ENCODE measurements at regions not wholly inside any gene's neighbourhood (a gene's known extent, or its start where the extent isn't known, plus 50 kb on each side); places are given as distances from the start of the nearest gene placed in this dataset.

DNA sequence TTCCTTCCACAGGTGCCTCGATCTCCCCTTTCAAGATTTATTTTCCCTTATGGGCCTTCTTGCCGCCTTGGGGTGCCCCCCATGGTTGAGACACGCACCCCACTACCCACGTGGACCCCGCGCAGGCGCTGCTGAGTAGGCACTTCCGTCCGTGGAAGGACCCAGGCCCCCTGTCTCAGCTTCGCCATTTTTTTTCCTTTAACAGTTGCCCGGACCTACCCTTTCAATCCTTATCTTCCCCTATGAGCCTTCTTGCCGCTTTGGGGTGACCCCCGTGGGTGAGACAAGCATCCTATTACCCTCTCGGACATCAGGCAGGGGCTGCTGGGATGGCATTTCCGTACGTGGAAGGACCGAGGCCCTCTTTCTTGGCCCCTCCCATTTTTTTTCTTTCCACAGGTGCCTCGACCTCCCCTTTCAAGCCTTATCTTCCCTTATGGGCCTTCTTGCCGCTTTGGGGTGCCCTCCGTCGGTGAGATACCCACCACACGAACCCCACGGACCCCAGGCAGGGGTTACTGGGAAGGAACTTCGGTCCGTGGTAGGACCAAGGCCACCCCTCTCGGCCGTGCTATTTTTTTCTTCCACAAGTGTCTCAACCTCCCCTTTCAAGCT is 268.2 kb downstream of the ALG10 start:
- H3K36me3 ChIP-seq (ENCODE audit: insufficient read depth, low read length) = no peaks in the 10 kb centered on the region
- H3K4me1 ChIP-seq (ENCODE audit: insufficient read depth, low read length) = no peaks in the 10 kb centered on the region
- no peaks in the 10 kb centered on the region for H3K9me3 ChIP-seq (ENCODE audit: low read depth, low read length)
- no peak overlapping the region for H3K4me3 ChIP-seq (ENCODE audit: insufficient read depth, low read length)
- no peak overlapping the region for H3K4me2 ChIP-seq (ENCODE audit: insufficient read depth, low read length)
- no peak overlapping the region for H3K27ac ChIP-seq (ENCODE audit: low read depth, low read length)
- H4K20me1 ChIP-seq (ENCODE audit: insufficient read depth, low read length) = no peaks in the 10 kb centered on the region
- TF ChIP-seq, protein P1, sequence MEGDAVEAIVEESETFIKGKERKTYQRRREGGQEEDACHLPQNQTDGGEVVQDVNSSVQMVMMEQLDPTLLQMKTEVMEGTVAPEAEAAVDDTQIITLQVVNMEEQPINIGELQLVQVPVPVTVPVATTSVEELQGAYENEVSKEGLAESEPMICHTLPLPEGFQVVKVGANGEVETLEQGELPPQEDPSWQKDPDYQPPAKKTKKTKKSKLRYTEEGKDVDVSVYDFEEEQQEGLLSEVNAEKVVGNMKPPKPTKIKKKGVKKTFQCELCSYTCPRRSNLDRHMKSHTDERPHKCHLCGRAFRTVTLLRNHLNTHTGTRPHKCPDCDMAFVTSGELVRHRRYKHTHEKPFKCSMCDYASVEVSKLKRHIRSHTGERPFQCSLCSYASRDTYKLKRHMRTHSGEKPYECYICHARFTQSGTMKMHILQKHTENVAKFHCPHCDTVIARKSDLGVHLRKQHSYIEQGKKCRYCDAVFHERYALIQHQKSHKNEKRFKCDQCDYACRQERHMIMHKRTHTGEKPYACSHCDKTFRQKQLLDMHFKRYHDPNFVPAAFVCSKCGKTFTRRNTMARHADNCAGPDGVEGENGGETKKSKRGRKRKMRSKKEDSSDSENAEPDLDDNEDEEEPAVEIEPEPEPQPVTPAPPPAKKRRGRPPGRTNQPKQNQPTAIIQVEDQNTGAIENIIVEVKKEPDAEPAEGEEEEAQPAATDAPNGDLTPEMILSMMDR (IDR thresholded peaks at IDR 0.05; ENCODE audit: extremely low read depth, low read depth, low read length) = no peak
- H3K27me3 ChIP-seq (ENCODE audit: insufficient read depth, low read length) = no peaks in the 10 kb centered on the region
- H3K79me2 ChIP-seq (ENCODE audit: insufficient read depth, low read length) = no peaks in the 10 kb centered on the region
- no peak for DNase-seq (ENCODE audit: insufficient read length, low spot score, missing footprints)
- no peak overlapping the region for H2AFZ ChIP-seq (ENCODE audit: low read length)

DNA sequence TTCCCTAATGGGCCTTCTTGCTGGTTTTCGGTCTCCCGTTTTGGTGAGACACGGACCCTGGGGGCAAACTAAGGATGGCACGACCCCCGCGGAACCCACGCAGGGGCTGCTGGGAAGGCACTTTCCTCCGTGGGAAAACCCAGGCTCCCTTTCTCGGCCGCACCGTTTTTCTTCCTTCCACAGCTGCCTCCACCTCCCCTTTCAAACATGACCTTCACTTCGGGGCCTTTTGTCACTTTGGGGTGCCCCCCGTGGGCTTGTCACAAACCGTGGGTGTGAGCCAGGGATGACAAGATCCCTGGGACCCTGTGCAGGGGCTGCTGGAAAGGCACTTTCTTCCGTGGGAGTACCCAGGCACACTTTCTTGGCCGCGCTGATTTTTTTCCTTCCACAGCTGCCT is 268.7 kb downstream of the ALG10 start:
- no peak for DNase-seq (ENCODE audit: insufficient read length, low spot score, missing footprints)
- H3K36me3 ChIP-seq (ENCODE audit: insufficient read depth, low read length) = no peaks in the 10 kb centered on the region
- no peaks in the 10 kb centered on the region for H3K79me2 ChIP-seq (ENCODE audit: insufficient read depth, low read length)
- no peaks in the 10 kb centered on the region for H3K4me1 ChIP-seq (ENCODE audit: insufficient read depth, low read length)
- no peaks in the 10 kb centered on the region for H3K27me3 ChIP-seq (ENCODE audit: insufficient read depth, low read length)
- no peak overlapping the region for H3K4me3 ChIP-seq (ENCODE audit: insufficient read depth, low read length)
- no peak overlapping the region for H3K27ac ChIP-seq (ENCODE audit: low read depth, low read length)
- H2AFZ ChIP-seq (ENCODE audit: low read length) = no peak overlapping the region
- H3K9me3 ChIP-seq (ENCODE audit: low read depth, low read length) = no peaks in the 10 kb centered on the region
- TF ChIP-seq, protein P1 (IDR thresholded peaks at IDR 0.05; ENCODE audit: extremely low read depth, low read depth, low read length) = no peak
- no peaks in the 10 kb centered on the region for H4K20me1 ChIP-seq (ENCODE audit: insufficient read depth, low read length)
- no peak overlapping the region for H3K4me2 ChIP-seq (ENCODE audit: insufficient read depth, low read length)

DNA sequence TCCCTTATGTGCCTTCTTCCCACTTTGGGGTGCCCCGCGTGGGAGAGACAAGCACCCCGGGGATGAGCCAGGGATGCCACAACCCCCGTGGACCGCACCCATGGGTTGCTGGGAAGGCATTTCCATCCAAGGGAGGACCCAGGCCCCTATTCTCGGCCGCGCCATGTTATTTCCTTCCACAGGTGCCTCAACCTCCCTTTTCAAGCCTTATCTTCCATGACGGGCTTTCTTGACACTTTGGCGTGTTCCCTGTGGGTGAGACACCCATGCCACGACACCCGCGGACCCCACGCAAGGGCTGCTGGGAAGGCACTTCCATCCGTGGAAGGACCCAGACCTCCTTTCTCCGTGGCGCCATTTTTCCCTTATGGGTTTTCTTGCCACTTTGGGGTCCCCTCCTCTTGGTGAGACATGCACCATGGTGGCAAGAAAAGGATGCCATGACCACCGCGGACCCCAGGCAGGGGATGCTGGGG is 269.2 kb downstream of the ALG10 start:
- Histone ChIP-seq H3K4me3 (ENCODE audit: insufficient read depth, low read length) (no peak overlapping the region), H4K20me1 (ENCODE audit: insufficient read depth, low read length) (no peaks in the 10 kb centered on the region), H3K79me2 (ENCODE audit: insufficient read depth, low read length) (no peaks in the 10 kb centered on the region), H3K4me2 (ENCODE audit: insufficient read depth, low read length) (no peak overlapping the region), H3K36me3 (ENCODE audit: insufficient read depth, low read length) (no peaks in the 10 kb centered on the region), H3K9me3 (ENCODE audit: low read depth, low read length) (no peaks in the 10 kb centered on the region), H3K27ac (ENCODE audit: low read depth, low read length) (no peak overlapping the region), H3K27me3 (ENCODE audit: insufficient read depth, low read length) (no peaks in the 10 kb centered on the region), H3K4me1 (ENCODE audit: insufficient read depth, low read length) (no peaks in the 10 kb centered on the region), H2AFZ (ENCODE audit: low read length) (no peak overlapping the region)
- TF ChIP-seq, protein P1 (IDR thresholded peaks at IDR 0.05; ENCODE audit: extremely low read depth, low read depth, low read length) = no peak
- DNase-seq (ENCODE audit: insufficient read length, low spot score, missing footprints) = no peak

DNA sequence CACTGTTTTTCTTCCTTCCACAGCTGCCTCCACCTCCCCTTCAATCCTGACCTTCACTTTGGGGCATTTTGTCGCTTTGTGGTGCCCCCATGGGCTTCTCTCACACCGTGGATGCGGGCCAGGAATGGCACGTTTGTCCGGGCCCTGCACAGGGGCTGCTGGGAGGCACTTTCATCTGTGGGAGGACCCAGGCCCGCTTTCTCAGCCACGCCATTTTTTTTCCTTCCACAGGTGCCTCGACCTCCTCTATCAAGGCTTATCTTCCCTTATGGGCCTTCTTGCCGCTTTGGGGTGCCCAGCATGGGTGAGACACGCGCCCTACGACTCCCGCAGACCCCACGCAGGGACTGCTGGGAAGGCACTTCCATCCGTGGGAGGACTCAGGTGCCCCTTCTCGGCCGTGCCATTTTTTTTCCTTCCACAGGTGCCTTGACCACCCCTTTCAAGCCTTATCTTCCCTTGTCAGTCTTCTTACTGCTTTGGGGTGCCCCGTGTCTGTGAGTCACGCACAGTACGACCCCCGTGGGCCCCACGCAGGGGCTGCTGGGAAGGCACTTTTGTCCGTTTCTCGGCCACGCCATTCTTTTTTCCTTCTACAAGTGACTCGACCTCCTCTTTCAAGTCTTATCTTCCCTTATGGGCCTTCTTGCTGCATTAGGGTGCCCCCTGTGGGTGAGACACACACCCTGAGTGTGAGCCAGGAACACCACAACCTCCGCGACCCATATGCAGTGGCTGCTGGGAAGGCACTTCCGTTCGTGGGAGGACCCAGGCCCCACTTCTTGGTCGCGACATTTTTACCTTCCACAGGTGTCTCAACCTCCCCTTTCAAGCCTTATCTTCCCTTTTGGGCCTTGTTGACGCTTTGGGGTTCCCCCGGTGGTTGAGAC is 270.7 kb downstream of the ALG10 start:
- no peak overlapping the region for H2AFZ ChIP-seq (ENCODE audit: low read length)
- no peak overlapping the region for H3K4me2 ChIP-seq (ENCODE audit: insufficient read depth, low read length)
- H3K27ac ChIP-seq (ENCODE audit: low read depth, low read length) = no peak overlapping the region
- H3K9me3 ChIP-seq (ENCODE audit: low read depth, low read length) = no peaks in the 10 kb centered on the region
- H3K79me2 ChIP-seq (ENCODE audit: insufficient read depth, low read length) = no peaks in the 10 kb centered on the region
- H3K36me3 ChIP-seq (ENCODE audit: insufficient read depth, low read length) = no peaks in the 10 kb centered on the region
- no peaks in the 10 kb centered on the region for H4K20me1 ChIP-seq (ENCODE audit: insufficient read depth, low read length)
- no peaks in the 10 kb centered on the region for H3K27me3 ChIP-seq (ENCODE audit: insufficient read depth, low read length)
- DNase-seq (ENCODE audit: insufficient read length, low spot score, missing footprints) = no peak
- no peak overlapping the region for H3K4me3 ChIP-seq (ENCODE audit: insufficient read depth, low read length)
- TF ChIP-seq, protein P1 (IDR thresholded peaks at IDR 0.05; ENCODE audit: extremely low read depth, low read depth, low read length) = no peak
- H3K4me1 ChIP-seq (ENCODE audit: insufficient read depth, low read length) = no peaks in the 10 kb centered on the region
